Lower leg skin (tissue), 3 donors: ENCODE measurements at regions not wholly inside any gene's neighbourhood (a gene's known extent, or its start where the extent isn't known, plus 50 kb on each side); places are given as distances from the start of the nearest gene placed in this dataset.

Experiments used
- CTCF ChIP-seq, 3 donors: fragments of 450-650 bp; IDR thresholded peaks; one replicate each; pipeline ENCODE4 v1.5.1; 2016; ENCODE audit warnings: antibody characterized with exemption in 3 of 3, mild to moderate bottlenecking in 3 of 3, moderate library complexity in 2 of 3
- POLR2A ChIP-seq, 2 donors: fragments of 450-650 bp; IDR thresholded peaks; one replicate each; pipeline ENCODE4 v1.6.1; 2016 to 2017; ENCODE audit warnings: antibody characterized with exemption in 2 of 2, mild to moderate bottlenecking in 1 of 2, moderate library complexity in 1 of 2

- TF ChIP-seq CTCF (IDR thresholded peaks at IDR 0.05) (no peak), POLR2A (IDR thresholded peaks at IDR 0.05) (no peak)
These were observed 103.1 kb upstream of the ARHGAP28 start for GRCh38 chr18:6626457-6626856.
